GM23248 (cell line): ENCODE measurements at regions not wholly inside any gene's neighbourhood (a gene's known extent, or its start where the extent isn't known, plus 50 kb on each side); places are given as distances from the start of the nearest gene placed in this dataset.
A peak's percentile ranks its signal among the peaks of the same experiment; 100 is the strongest.
"Not testable (repeated sequence)": the region's sequence is repeated elsewhere in the genome, so short reads cannot be mapped to it uniquely, and the experiment has no call there.

Source experiments
- DNase-seq: peaks from one replicate; pipeline ENCODE4 v3.0.0-alpha.2; 2015
- H2AFZ ChIP-seq: fragments of 200-600 bp; sonication (generic); 2 replicates; pipeline ENCODE4 v1.6.1; 2016; ENCODE audit warnings: antibody characterized with exemption
- H3F3A ChIP-seq: fragments of 200-600 bp; sonication (generic); 2 replicates; pipeline ENCODE4 v1.6.1; 2016; ENCODE audit warnings: mild to moderate bottlenecking, antibody characterized with exemption, mixed run types; ENCODE audit not compliant: insufficient read depth
- H3K27ac ChIP-seq: fragments of 200-600 bp; sonication (generic); 2 replicates; pipeline ENCODE4 v1.5.1; 2016; ENCODE audit warnings: mild to moderate bottlenecking
- H3K27me3 ChIP-seq: fragments of 200-600 bp; sonication (generic); replicated peaks from 2 replicates; pipeline ENCODE4 v1.6.1; 2016; ENCODE audit warnings: mild to moderate bottlenecking; ENCODE audit not compliant: insufficient read depth
- H3K36me3 ChIP-seq: fragments of 200-600 bp; sonication (generic); 2 replicates; pipeline ENCODE4 v1.6.1; 2016; ENCODE audit warnings: low read depth, mild to moderate bottlenecking
- H3K4me1 ChIP-seq: fragments of 200-600 bp; sonication (generic); 2 replicates; pipeline ENCODE4 v1.6.1; 2016; ENCODE audit warnings: mild to moderate bottlenecking; ENCODE audit not compliant: insufficient read depth
- H3K4me2 ChIP-seq: fragments of 200-600 bp; sonication (generic); one replicate; pipeline ENCODE4 v1.6.1; 2016; ENCODE audit warnings: mild to moderate bottlenecking; ENCODE audit not compliant: unreplicated experiment
- H3K4me3 ChIP-seq: fragments of 200-600 bp; sonication (generic); 2 replicates; pipeline ENCODE4 v1.5.1; 2016; ENCODE audit warnings: mild to moderate bottlenecking
- H3K79me2 ChIP-seq: fragments of 200-600 bp; sonication (generic); 2 replicates; pipeline ENCODE4 v1.6.1; 2016; ENCODE audit warnings: mild to moderate bottlenecking; ENCODE audit not compliant: insufficient read depth
- H3K9ac ChIP-seq: fragments of 200-600 bp; sonication (generic); 2 replicates; pipeline ENCODE4 v1.6.1; 2016; ENCODE audit warnings: mild to moderate bottlenecking
- H3K9me2 ChIP-seq: fragments of 200-600 bp; sonication (generic); 2 replicates; pipeline ENCODE4 v1.6.1; 2016; ENCODE audit warnings: mixed run types, mild to moderate bottlenecking, moderate library complexity; ENCODE audit not compliant: insufficient read depth
- H3K9me3 ChIP-seq: fragments of 200-600 bp; sonication (generic); one replicate; pipeline ENCODE4 v1.6.1; 2017; ENCODE audit warnings: low read depth
- H4K20me1 ChIP-seq: fragments of 200-600 bp; sonication (generic); 2 replicates; pipeline ENCODE4 v1.6.0; 2016; ENCODE audit not compliant: insufficient read depth
- EZH2 ChIP-seq: fragments of 200-600 bp; sonication (generic); IDR thresholded peaks from 2 replicates; pipeline ENCODE4 v1.6.1; 2018; ENCODE audit warnings: antibody characterized with exemption, mild to moderate bottlenecking; ENCODE audit not compliant: insufficient read depth, poor library complexity, severe bottlenecking
- EZH2phosphoT487 ChIP-seq: fragments of 200-600 bp; sonication (generic); IDR thresholded peaks from 2 replicates; pipeline ENCODE4 v1.6.1; 2018; ENCODE audit warnings: antibody characterized with exemption, moderate library complexity, mild to moderate bottlenecking, low read depth; ENCODE audit not compliant: insufficient read depth
- WGBS, 2 experiments: methylation state at CpG; one replicate each; pipeline ENCODE4 v1.1.6; 2015 to 2017; ENCODE audit warnings: low lambda C conversion rate in 2 of 2, low coverage in 1 of 2; ENCODE audit errors: missing lambda C conversion rate in 2 of 2; 5-methylcytosine and 5-hydroxymethylcytosine counted together
- in situ Hi-C: fragments of 300-500 bp; cut with MboI; formaldehyde crosslinking; loops from 2 replicates; pipeline ENCODE4 v1.15.0; 2020

- Histone ChIP-seq H3K9me2 (no peaks in the 10 kb centered on the region), H3K4me1 (no peaks in the 10 kb centered on the region), H4K20me1 (no peaks in the 10 kb centered on the region), H3K79me2 (no peaks in the 10 kb centered on the region), H3K4me2 (no peak overlapping the region), H3K36me3 (no peaks in the 10 kb centered on the region), H3K9me3 (no peaks in the 10 kb centered on the region), H3K9ac (no peak overlapping the region), H3F3A (no peaks in the 10 kb centered on the region), H3K27ac (no peak overlapping the region), H3K4me3 (no peak overlapping the region), H2AFZ (no peak overlapping the region), H3K27me3 (no peaks in the 10 kb centered on the region)
- 17 to 25% methylated on average over 2 of the region's 2 CpGs for WGBS, 2 experiments
- no peak for TF ChIP-seq EZH2phosphoT487
- DNase-seq, result no peak
- in situ Hi-C loops, result no loop called here
Observed at GRCh38 chr2:210730672-210731071, 174.3 kb downstream of the CPS1 start.

- 2 to 5% methylated on average over 9 of the region's 9 CpGs for WGBS, 2 experiments
- in situ Hi-C loops, H3K36me3 ChIP-seq, H4K20me1 ChIP-seq, H3K9ac ChIP-seq, H3K27me3 ChIP-seq, H3K4me3 ChIP-seq, H3K27ac ChIP-seq, H3K9me2 ChIP-seq, DNase-seq, H3K4me1 ChIP-seq, H3K9me3 ChIP-seq, H3F3A ChIP-seq, H3K79me2 ChIP-seq, H3K4me2 ChIP-seq, H2AFZ ChIP-seq: not testable (repeated sequence)
Observed at GRCh38 chr2:210746826-210747225, 190.4 kb downstream of the CPS1 start.

GRCh38 chr2:210752532-210752931 is 196.1 kb downstream of the CPS1 start:
- TF ChIP-seq EZH2 (no peak), EZH2phosphoT487 (no peak)
- H3K36me3 ChIP-seq, result no peaks in the 10 kb centered on the region
- H3K4me2 ChIP-seq, result no peak overlapping the region
- WGBS, 2 experiments, result 11 to 12% methylated on average over 6 of the region's 6 CpGs
- no peaks in the 10 kb centered on the region for H3F3A ChIP-seq
- no peak overlapping the region for H3K27ac ChIP-seq
- no peaks in the 10 kb centered on the region for H3K9me2 ChIP-seq
- no peak for DNase-seq
- H3K79me2 ChIP-seq, result no peaks in the 10 kb centered on the region
- no peak overlapping the region for H3K9ac ChIP-seq
- H4K20me1 ChIP-seq, result no peaks in the 10 kb centered on the region
- in situ Hi-C loops, result no loop called here
- no peak overlapping the region for H2AFZ ChIP-seq
- H3K4me1 ChIP-seq, result no peaks in the 10 kb centered on the region
- H3K27me3 ChIP-seq, result no peaks in the 10 kb centered on the region
- no peak overlapping the region for H3K4me3 ChIP-seq
- H3K9me3 ChIP-seq, result no peaks in the 10 kb centered on the region

GRCh38 chr2:210753386-210753785 is 197.0 kb downstream of the CPS1 start:
- Histone ChIP-seq H3K4me3 (no peak overlapping the region), H3F3A (no peaks in the 10 kb centered on the region), H3K79me2 (no peaks in the 10 kb centered on the region), H3K27ac (no peak overlapping the region), H2AFZ (no peak overlapping the region), H3K4me2 (no peak overlapping the region), H3K9me2 (no peaks in the 10 kb centered on the region), H4K20me1 (no peaks in the 10 kb centered on the region), H3K36me3 (no peaks in the 10 kb centered on the region), H3K9ac (no peak overlapping the region), H3K9me3 (no peaks in the 10 kb centered on the region), H3K27me3 (no peaks in the 10 kb centered on the region), H3K4me1 (no peaks in the 10 kb centered on the region)
- in situ Hi-C loops, result no loop called here
- 24 to 36% methylated on average over 3 of the region's 3 CpGs for WGBS, 2 experiments
- no peak for DNase-seq
- TF ChIP-seq EZH2 (no peak), EZH2phosphoT487 (no peak)

- H3K4me2 ChIP-seq, result no peak overlapping the region
- in situ Hi-C loops, result no loop called here
- TF ChIP-seq EZH2 (no peak), EZH2phosphoT487 (no peak)
- H3K27ac ChIP-seq, result no peak overlapping the region
- H3K9ac ChIP-seq, result no peak overlapping the region
- no peaks in the 10 kb centered on the region for H3K9me2 ChIP-seq
- no peaks in the 10 kb centered on the region for H3K9me3 ChIP-seq
- DNase-seq, result peak; percentile 4
- no peaks in the 10 kb centered on the region for H3K79me2 ChIP-seq
- no peak overlapping the region for H3K4me3 ChIP-seq
- H2AFZ ChIP-seq, result no peak overlapping the region
- H3K27me3 ChIP-seq, result no peaks in the 10 kb centered on the region
- H3F3A ChIP-seq, result no peaks in the 10 kb centered on the region
- H3K4me1 ChIP-seq, result no peaks in the 10 kb centered on the region
- no peaks in the 10 kb centered on the region for H4K20me1 ChIP-seq
- no peaks in the 10 kb centered on the region for H3K36me3 ChIP-seq
Observed at GRCh38 chr2:210756855-210757254, 200.5 kb downstream of the CPS1 start.
